T-helper 1 cell (primary cell): ENCODE measurements at regions not wholly inside any gene's neighbourhood (a gene's known extent, or its start where the extent isn't known, plus 50 kb on each side); places are given as distances from the start of the nearest gene placed in this dataset.

ENCODE experiments used
- DNase-seq, 5 donors: peaks; one replicate each; pipeline ENCODE4 v3.0.0-alpha.2; 2012 to 2020

DNA sequence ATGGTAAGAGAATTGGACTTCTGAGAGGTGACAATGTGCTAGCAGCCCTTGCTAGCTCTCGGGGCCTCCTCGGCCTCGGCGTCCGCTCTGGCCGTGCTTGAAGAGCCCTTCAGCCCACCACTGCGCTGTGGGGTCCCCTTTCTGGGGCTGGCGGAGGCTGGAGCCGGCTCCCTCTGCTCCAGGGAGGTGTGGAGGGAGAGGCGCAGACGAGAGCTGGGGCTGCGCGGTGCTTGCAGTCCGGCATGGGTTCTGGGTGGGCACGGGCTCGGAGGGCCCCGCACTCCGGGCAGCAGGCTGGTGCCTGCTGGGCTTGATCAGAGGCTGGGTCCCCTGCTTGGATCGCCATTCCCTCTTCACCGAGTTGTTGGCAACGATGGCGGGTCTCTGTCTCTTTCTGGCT lies 226.4 kb upstream of the AMIGO2 start:
- DNase-seq = no peak

DNA sequence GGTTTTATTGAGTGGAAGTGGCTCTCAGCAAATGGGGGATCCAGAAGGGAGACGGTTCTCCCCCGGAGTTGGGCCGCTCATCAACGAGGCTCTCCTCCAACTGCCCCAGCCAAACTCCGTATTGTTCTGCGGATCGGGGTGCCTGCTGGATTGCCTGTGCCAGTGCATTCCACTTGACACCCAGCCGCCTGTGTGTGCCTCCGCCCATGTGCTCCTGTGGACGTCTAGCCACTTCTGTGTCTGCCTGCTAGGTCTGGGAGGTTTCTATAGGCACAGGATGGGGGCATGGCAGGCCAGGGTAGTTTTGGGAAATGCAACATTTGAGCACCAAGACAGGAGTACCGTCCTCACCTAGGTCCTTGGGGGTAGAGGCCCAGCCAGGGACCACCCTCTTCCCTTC lies 225.7 kb upstream of the AMIGO2 start:
- no peak for DNase-seq

DNA sequence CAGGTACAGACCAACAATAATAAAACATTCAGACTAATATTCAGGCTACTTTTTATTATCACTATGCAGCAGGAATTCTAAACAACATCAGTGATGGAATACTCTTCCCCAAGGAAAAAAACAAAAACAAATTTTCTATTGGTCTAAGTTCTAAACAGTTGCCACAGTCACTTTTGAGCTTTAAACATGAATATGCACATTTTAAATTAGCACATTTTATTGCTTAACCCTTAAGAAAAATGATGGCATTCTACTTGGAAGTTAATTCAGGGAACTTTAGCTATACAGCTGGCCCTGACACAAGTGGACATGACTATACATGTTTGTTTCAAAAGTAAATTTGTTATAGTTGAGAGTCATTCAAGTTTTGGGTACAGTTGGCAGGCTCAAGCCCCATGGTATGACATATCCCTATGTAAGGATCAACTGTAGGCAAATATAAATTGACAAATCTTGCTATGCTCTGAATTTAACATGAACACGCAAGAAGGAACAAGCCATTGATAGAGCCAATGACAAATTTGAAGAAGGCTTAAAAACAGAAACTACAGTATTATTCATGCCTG lies 224.3 kb upstream of the AMIGO2 start:
- no peak for DNase-seq

DNA sequence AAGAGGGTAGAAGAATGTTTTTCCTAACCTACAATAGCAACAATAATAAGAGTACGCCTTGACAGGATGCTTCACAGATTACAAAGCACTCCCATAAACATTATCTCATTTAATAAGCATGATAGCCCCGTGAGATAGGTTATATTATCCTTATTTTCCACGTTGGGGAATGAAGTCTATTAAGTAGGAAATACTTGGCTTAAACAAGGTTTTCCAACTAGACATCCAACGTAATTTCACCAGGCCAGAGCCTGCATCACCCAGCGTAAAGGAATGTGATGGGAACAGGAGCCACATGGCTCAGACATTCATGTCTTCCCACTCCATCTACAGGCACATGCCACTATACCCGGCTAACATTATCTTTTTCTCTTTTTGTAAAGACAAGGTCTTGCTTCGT lies 223.4 kb upstream of the AMIGO2 start:
- no peak for DNase-seq

DNA sequence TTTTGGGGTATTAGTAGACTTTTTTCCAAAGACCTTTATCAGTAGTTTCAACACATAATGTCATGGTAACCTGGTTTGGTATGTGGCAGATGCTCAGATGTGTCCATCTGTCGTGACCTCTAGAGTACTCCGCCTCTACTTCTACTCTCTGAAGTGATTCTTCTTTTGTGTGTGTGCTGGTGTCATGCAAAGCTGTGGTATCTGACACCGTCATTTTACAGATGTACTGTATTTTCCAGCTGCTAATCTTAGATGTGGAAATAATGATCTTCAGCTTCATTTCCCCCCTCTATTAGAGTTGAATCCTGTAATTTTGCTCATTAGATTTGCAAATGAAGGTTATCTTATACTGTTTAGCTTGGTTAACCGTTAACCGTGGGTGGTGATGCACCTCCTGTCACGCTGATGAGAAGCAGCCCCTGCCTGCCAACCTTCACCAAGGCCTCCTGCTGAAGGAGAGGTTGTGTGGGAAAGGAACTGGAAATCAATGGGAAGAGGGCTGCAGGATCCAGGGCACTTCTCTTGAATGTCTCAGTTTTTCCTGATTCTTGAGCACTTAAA lies 222.4 kb upstream of the AMIGO2 start:
- no peak for DNase-seq

DNA sequence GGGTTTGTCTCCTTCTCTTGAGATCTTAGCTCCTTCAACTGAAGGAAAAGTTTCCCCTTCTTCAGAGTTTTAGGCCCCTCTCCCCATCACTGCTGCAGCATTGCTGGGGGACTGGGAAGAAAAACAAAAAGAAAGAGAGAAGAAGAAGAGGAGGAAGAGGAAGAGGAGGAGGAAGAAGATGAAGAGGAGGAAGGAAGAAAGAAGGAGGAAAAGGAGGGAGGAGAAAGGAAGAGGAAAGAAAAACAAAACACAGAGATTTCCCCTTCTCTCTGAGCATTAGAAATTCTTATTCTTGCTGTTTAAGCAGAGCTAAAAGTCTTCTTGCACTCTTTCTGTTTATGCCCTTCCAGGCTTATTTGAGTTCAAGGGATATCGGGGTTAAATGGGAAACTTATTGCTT lies 219.8 kb upstream of the AMIGO2 start:
- no peak for DNase-seq

DNA sequence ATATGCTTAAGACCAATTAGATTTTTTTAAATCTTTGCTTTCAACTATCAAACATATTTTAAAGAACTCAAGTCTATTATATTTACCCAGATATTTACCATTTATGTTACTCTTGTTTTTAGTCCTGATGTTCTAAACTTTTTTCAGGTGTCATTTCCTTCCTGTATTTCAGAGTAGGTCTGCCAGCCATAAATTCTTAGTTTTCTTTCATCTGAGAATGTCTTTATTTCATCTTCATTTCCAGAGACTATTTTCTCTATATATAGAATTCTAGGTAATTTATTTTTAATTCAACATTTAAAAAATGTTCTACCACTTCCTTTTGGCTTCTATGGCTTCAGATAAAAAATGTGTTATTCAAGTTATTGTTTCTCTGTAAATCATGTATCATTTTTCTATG lies 218.2 kb upstream of the AMIGO2 start:
- no peak for DNase-seq

DNA sequence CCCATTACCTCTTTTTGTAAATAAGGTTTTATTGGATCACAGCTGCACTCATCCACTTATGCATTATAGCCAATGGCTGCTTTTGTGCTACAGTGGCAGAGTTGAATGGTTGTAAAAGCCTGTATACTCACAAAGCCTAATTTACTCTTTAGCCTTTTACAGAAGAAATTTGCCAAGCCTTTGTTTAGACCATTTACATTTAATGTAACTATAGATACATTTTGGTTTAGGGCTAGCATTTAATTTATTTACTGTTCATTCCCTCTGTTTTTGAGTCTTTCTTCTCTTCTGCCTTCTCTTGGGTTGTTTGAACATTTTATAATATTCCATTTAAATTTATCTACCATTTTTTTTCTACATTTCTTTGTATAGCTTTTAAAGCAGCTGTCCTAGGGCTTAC lies 217.1 kb upstream of the AMIGO2 start:
- no peak for DNase-seq

DNA sequence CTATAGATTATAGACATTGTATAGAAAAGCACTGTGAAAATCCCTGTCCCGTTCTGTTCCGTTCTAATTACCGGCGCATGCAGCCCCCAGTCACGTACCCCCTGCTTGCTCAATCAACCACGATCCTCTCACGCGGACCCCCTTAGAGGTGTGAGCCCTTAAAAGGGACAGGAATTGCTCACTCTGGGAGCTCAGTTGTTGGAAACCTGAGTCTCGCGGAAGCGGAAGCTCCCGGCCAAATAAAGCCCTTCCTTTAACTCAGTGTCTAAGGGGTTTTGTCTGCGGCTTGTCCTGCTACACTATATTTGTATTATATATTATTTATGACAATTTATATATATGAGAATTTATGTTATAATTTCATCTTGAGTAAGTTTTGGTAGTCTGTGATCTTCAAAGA lies 213.6 kb upstream of the AMIGO2 start:
- DNase-seq = no peak

DNA sequence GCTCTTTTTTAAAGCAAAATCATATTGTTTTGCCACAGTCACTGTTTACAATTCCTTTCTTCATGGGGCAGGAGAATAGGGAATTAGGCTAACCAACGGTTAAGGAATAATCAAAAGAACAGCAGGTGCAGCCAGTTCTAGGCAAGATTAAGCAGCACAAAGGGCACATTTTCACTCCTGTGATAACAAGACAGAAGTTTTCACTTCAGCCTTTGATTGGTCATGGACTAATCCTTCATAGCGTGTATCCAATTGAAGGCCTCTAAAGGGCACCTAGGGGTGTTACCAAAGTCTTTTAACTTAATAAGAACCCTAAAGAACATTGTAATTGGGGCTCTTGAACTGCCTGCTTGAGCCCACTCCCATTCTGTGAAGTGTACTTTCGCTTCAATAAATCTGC lies 206.9 kb upstream of the AMIGO2 start:
- no peak for DNase-seq
